Kasumi-1 (cell line): ENCODE measurements at regions not wholly inside any gene's neighbourhood (a gene's known extent, or its start where the extent isn't known, plus 50 kb on each side); places are given as distances from the start of the nearest gene placed in this dataset.
"Not testable (repeated sequence)": the region's sequence is repeated elsewhere in the genome, so short reads cannot be mapped to it uniquely, and the experiment has no call there.

Experiments
- DNase-seq, 2 experiments: peaks; one replicate each; lab custom pipeline; 2025; lab: John Stamatoyannopoulos, UW

DNA sequence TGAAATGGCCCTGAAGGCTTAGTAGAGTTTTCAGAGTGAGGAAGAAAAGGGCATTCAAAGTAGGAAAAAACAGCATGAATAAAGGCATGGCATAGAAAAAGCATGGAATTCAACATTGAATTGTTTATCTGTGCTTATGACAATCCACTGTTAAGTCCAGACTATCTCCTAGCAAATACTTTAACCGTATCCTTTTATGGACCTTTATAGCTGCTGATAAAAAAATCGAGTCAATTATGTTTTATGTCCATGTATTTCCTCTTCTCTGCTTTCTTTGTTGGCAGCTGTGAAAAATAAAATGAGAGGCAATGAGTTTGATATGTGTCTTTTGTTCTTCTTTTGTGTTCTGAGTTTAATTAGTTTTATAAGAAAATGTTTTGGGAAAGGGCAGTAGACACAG, 70.4 kb downstream of the TDRD15 start:
- no peak for DNase-seq

DNA sequence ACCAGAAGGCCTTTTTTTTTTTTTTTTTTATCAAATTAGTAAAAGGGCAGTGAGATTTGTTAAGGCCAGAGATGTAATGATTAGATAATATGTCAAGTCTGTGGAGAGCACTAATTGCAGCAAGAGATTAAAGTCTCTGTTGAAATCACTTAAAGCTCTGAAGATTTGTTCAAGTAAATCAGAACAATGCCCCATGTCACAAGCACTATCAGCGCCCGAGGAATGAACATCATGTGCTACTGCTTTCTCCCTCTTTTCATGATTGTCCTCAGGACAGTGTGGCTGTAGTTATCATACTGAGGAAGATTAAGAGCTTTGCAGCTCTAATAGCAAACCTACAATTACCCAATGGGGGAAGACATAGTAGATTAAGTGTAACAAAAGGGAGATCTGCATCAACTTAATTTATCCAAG, 71.1 kb downstream of the TDRD15 start:
- DNase-seq: no peak

DNA sequence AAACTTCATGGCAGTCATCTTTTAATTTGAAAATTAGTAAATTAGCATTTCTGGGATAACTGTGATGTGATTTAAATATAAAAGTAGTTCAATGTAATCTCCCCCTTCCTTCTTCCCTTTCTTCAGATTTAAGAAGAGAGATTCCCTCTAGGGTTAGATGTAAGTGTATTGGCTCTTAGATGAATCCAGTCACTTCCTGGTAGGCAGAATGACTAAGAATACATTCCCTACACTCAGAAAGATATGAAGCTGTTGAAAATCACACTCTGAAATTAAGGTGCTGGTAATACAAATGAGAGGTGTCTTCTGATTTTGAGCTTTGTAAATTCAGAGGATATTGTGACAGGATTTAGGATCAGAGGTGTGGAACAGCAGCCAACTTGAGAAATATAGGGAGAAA, 71.6 kb downstream of the TDRD15 start:
- DNase-seq: no peak

- no peak for DNase-seq
Observed at GRCh38 chr2:21198637-21199036, 74.9 kb downstream of the TDRD15 start.

- DNase-seq: no peak
Observed at GRCh38 chr2:21203976-21204375, 80.2 kb downstream of the TDRD15 start.

- not testable (repeated sequence) for DNase-seq
Observed at GRCh38 chr2:21214085-21214484, 90.3 kb downstream of the TDRD15 start.

GRCh38 chr2:21217442-21217841, 93.7 kb downstream of the TDRD15 start:
- no peak for DNase-seq

GRCh38 chr2:21220930-21221329, 97.2 kb downstream of the TDRD15 start:
- DNase-seq: no peak

DNA sequence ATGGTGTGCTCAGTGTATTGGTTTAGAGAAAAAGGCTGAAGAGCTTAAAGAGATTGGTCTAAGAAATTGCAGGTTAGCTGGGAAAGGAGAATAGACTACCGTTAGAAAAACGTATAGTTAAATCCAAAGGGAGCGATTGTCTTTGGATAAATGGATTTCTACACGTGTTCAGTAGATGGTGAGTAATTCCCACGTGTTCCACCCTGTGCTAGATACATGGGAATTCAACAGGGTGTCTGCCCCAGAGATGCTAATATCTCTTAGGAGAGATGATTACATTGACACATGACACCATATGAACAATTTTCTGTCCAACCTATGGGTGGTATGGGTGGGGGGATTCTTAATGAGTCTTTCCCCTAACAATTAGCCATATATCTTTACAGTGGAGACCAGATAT, 99.8 kb downstream of the TDRD15 start:
- DNase-seq: no peak

DNA sequence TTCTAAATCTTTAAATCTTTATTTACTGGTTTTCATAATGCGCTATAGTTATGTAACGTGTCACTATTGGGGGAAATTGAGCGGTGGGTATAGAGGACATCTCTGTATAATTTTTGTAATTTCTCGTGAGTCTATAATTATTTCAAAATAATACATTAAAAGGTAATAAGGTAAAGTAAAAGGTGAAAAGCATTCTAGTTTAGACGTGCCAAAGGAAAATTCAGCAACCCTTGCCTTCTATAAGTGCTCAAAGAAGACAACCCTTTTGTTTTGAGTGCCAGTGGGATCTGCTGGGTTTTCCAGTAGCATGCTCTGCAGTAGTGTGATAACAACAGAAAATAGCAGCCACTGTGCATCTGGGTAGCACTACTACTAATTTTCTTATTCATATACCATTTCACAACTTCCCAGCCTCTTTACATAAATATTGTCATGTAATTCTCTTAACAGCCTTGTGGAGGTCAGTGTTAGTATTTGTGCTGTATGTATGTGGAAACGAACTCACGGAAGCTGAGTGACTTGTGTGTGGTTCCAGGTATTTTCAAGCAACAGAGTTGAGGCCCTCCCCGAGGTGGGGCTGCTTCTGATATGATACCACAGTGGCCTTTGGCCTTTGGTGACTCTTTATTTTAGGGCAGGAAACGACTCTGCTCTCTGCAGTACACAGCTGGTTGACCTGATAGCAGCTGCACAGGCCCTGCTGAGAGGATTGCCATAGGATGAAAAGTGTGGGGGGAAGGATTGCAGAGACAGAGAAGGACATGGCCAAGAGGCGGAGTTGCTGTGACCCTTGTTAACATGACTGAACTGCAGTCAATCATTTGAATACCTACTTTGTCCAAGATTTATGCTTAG, 104.5 kb downstream of the TDRD15 start:
- DNase-seq: no peak

DNA sequence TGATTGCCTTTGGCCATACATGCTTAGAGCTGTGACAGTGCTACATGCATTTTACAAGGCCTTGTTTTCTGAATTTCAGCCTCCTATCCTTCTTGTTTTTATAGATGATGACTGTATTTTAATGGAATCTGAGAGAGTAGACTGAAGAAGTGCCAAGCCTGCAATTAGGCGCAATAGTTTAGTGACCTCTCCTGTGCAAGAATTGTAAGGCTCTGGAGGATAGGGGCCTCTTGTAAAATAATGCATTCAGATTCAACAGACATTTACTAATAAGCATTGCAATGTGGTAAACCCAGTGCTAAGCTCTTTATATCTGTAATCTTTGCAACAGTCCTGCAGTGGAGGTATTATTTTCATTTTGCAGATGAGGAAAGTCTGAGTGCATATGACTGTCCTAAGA, 105.5 kb downstream of the TDRD15 start:
- no peak for DNase-seq

DNA sequence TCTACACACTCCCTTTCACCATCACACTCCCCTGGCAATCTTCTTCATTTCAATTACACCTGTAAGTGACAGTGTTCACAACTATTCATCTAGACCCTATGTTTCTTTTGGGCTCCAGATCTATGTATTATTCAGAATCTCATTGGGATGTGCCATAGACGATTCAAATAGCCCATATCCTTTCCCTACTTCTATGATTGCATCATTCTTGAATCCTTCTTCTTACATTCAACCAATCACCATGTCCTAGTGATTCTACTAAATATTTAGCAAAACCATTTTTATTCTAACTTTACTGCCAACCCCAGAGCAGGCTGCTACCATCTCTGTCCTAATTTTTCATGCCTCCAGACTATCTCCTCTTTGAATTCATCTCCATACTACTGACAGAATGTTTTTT, 106.4 kb downstream of the TDRD15 start:
- no peak for DNase-seq

GRCh38 chr2:21231985-21232384, 108.2 kb downstream of the TDRD15 start:
- DNase-seq: no peak

- DNase-seq: no peak
Observed at GRCh38 chr2:21233194-21233593, 109.4 kb downstream of the TDRD15 start.

- DNase-seq: no peak
Observed at GRCh38 chr2:21234001-21234400, 110.2 kb downstream of the TDRD15 start.

GRCh38 chr2:21234464-21235120, 110.8 kb downstream of the TDRD15 start:
- DNase-seq: no peak

DNA sequence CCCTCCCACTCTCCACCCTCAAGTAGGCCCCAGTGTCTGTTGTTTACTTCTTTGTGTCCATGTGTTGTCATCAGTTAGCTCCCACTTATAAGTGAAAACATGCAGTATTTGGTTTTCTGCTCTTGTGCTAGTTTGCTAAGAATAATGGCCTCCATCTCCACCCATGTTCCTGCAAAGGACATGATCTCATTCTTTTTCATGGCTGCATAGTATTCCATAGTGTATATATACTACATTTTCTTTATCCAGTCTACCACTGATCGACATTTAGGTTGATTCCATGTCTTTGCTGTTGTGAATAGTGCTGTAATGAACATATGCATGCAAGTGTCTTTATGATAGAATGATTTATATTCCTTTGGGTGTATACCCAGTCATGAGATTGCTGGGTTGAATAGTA, 116.0 kb downstream of the TDRD15 start:
- DNase-seq: not testable (repeated sequence)

GRCh38 chr2:21244161-21244560, 120.4 kb downstream of the TDRD15 start:
- DNase-seq: no peak

DNA sequence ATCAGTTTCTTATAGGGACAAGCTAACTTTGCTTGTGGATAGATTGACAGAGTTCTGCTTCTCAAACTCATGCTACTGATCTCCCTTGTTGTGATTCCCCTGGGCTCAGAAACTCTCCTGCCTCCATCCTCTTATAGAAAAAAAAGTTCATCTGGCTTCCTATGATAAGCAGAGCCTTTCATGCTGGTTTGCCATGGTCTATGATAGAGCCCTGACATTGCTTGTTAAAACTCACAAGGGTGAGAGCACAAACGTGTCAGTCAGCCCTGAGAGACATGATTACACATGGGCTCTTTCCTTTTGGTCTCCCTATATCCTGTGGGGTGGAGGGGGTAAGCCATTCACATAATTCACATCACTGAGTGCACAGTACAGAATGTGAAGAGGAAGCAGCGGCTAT, 121.8 kb downstream of the TDRD15 start:
- DNase-seq: no peak

GRCh38 chr2:21249367-21249766, 125.6 kb downstream of the TDRD15 start:
- DNase-seq: no peak

GRCh38 chr2:21250673-21251072, 126.9 kb downstream of the TDRD15 start:
- DNase-seq: no peak

DNA sequence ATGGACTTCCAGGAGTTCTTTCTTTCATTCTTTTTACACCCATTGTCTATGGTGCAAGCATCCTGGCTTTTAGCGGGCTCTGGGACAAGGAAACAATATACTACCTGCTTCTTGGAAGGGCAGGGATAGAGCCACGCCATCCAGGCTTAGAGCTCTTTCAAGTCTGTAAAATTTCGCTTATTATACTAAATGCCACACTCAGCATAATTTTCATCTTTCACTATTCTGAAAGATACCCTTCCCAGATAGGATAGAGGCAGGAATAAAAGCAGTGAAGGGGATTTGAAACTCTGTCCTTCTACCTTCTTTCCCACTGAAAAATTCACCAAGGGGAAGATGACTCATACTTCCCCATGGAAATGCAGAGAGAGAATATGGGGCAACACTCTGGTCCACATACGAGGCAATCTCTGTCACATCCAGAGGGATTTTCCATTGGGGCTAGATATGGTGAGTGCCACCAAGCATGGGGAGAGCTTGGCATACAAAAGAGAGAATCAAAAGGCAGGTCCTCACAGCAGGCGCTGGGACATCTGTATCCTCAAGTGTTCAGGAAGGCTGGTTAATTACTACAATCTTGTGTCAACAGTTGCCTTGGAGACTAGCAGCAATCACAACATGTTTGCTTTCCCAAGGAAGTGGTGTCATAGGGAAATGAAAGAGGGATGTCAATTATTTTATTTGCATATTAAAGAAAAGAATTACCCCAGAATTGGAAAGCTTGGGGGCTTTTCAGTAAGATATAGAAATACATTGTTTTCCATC, 127.6 kb downstream of the TDRD15 start:
- DNase-seq: no peak
